ENCODE measurements at regions not wholly inside any gene's neighbourhood (a gene's known extent, or its start where the extent isn't known, plus 50 kb on each side); places are given as distances from the start of the nearest gene placed in this dataset.
A peak's percentile ranks its signal among the peaks of the same experiment; 100 is the strongest.

- peak overlapping the region; percentile 45 for H3K27ac Mint-ChIP-seq
- H3K27me3 Mint-ChIP-seq (ENCODE audit: low read depth), result no peaks in the 10 kb centered on the region
- peaks cover 9% of the 10 kb centered on the region for H3K4me1 Mint-ChIP-seq
- no peak overlapping the region for H3K4me3 Mint-ChIP-seq
- H3K36me3 Mint-ChIP-seq, result no peaks in the 10 kb centered on the region
- H3K9me3 Mint-ChIP-seq, result peaks cover 12% of the 10 kb centered on the region
- DNase-seq (ENCODE audit: low spot score in 2 of 2, unreplicated experiment in 2 of 2), result no peak
- no peak for TF ChIP-seq CTCF (IDR thresholded peaks at IDR 0.05; ENCODE audit: unreplicated experiment)
These were observed 218.2 kb downstream of the RBM43 start for GRCh38 chr2:151043484-151043883.

- Mint-ChIP-seq H3K4me1 (peaks cover 12% of the 10 kb centered on the region), H3K36me3 (no peaks in the 10 kb centered on the region), H3K27ac (no peak overlapping the region), H3K4me3 (no peak overlapping the region), H3K9me3 (peaks cover 12% of the 10 kb centered on the region), H3K27me3 (ENCODE audit: low read depth) (no peaks in the 10 kb centered on the region)
- no peak for TF ChIP-seq CTCF (IDR thresholded peaks at IDR 0.05; ENCODE audit: unreplicated experiment)
- DNase-seq (ENCODE audit: low spot score in 2 of 2, unreplicated experiment in 2 of 2), result no peak
These were observed 218.7 kb downstream of the RBM43 start for GRCh38 chr2:151042964-151043363.

- TF ChIP-seq CTCF (IDR thresholded peaks at IDR 0.05; ENCODE audit: unreplicated experiment), result no peak
These were observed 221.6 kb downstream of the RBM43 start for GRCh38 chr2:151040039-151040438.

GRCh38 chr2:151038516-151038915 lies 223.1 kb downstream of the RBM43 start:
- DNase-seq (ENCODE audit: low spot score in 2 of 2, unreplicated experiment in 2 of 2), result no peak
- H3K4me3 Mint-ChIP-seq, result no peak overlapping the region
- H3K27me3 Mint-ChIP-seq (ENCODE audit: low read depth), result no peaks in the 10 kb centered on the region
- no peaks in the 10 kb centered on the region for H3K36me3 Mint-ChIP-seq
- H3K9me3 Mint-ChIP-seq, result no peaks in the 10 kb centered on the region
- H3K4me1 Mint-ChIP-seq, result peaks cover 18% of the 10 kb centered on the region
- TF ChIP-seq CTCF (IDR thresholded peaks at IDR 0.05; ENCODE audit: unreplicated experiment), result no peak
- no peak overlapping the region for H3K27ac Mint-ChIP-seq

More at GRCh38 chr2:151040039-151040438, 221.6 kb downstream of the RBM43 start:
- Mint-ChIP-seq H3K4me3 (no peak overlapping the region), H3K4me1 (peaks cover 12% of the 10 kb centered on the region), H3K27ac (no peak overlapping the region), H3K36me3 (no peaks in the 10 kb centered on the region), H3K27me3 (ENCODE audit: low read depth) (no peaks in the 10 kb centered on the region), H3K9me3 (no peaks in the 10 kb centered on the region)
- DNase-seq (ENCODE audit: low spot score in 2 of 2, unreplicated experiment in 2 of 2), result no peak

- no peak for TF ChIP-seq CTCF (IDR thresholded peaks at IDR 0.05; ENCODE audit: unreplicated experiment)
- H3K36me3 Mint-ChIP-seq, result no peaks in the 10 kb centered on the region
These were observed 224.2 kb downstream of the RBM43 start for GRCh38 chr2:151037434-151037833.

More at GRCh38 chr2:151037434-151037833, 224.2 kb downstream of the RBM43 start:
- H3K9me3 Mint-ChIP-seq, result no peaks in the 10 kb centered on the region
- H3K27me3 Mint-ChIP-seq (ENCODE audit: low read depth), result no peaks in the 10 kb centered on the region
- H3K4me3 Mint-ChIP-seq, result no peak overlapping the region
- peaks cover 26% of the 10 kb centered on the region for H3K4me1 Mint-ChIP-seq
- DNase-seq (ENCODE audit: low spot score in 2 of 2, unreplicated experiment in 2 of 2), result no peak
- H3K27ac Mint-ChIP-seq, result no peak overlapping the region

Measured in mesothelial cell of epicardium (in vitro differentiated cells).